ENCODE measurements at regions not wholly inside any gene's neighbourhood (a gene's known extent, or its start where the extent isn't known, plus 50 kb on each side); places are given as distances from the start of the nearest gene placed in this dataset.

- no peak for TF ChIP-seq CTCF (IDR thresholded peaks at IDR 0.05)
- ATAC-seq (ENCODE audit: low FRiP score) = no peak
- no peak for DNase-seq (ENCODE audit: low spot score)
These were observed 223.7 kb downstream of the ACKR3 start for GRCh38 chr2:236793023-236794011.

DNA sequence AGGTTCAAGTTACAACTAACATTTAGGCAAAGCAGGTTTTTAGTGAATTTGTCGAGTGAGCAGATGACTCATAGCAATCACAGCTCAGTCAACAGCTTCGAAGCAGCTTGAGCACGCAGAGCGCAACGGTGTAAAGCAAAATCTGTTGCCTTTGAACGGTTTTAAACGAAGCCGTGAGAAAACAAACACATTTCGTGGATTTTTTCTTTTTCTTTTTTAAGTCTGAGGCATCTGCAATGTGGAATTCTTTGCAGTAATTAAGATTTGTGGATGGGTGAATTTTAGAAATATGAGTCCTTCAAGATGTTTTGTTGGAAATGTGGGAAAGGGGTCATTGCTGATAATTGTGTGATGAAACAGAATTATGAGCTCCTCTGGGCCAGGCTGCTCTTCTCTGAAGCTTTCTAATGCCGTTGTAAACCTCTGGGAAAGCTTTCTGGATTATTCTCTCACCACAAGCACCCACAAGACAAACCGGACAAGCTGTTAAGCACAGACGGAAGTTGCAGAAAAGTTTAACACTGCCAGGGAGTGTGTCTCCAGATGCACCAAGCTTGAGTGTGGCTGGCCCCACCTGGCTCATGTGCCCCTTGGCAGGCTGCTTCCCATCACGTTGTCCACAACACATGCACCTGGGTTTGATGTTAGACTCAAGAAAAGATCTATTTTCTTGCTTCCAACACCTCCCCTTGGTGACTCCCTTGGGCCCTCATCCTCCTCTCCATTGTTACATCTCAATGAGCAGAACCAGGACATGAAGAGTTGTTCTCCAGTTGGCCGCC lies 224.7 kb downstream of the ACKR3 start:
- no peak for ATAC-seq (ENCODE audit: low FRiP score)
- no peak for TF ChIP-seq CTCF (IDR thresholded peaks at IDR 0.05)
- DNase-seq (ENCODE audit: low spot score) = no peak

DNA sequence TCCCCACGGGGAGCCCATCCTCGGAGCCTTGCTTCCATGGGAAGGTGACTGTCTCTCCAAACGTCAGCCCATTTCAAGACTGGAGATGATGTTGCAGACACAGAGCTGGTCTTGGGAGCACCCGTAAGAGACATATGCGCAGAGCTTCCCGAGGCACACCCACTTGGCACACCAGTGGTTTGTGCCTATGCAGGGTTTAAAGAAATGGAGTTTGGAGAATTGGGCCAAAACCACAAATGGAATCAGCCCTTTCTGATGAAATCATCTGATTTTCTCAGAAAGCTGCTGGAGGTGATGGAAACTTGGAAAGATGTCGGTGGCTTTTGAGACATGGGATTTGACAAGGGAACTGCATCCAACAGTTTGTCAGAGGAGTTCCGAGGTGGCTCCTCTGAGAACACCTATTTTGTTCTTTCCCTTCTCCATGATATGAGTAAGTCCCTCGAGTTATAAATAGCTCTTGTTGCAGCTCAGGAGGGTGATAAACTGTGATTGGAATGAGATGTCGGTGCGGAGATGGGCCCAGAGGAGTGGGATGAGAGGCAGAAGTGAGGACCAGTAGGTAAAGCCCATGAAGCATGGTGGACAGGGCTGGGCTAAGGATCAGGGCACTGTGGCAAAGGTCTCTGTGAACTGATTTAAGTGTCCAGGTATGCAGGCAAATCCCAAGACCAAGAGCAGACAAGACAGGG lies 225.7 kb downstream of the ACKR3 start:
- DNase-seq (ENCODE audit: low spot score) (no peak), ATAC-seq (ENCODE audit: low FRiP score) (no peak)
- no peak for TF ChIP-seq CTCF (IDR thresholded peaks at IDR 0.05)

DNA sequence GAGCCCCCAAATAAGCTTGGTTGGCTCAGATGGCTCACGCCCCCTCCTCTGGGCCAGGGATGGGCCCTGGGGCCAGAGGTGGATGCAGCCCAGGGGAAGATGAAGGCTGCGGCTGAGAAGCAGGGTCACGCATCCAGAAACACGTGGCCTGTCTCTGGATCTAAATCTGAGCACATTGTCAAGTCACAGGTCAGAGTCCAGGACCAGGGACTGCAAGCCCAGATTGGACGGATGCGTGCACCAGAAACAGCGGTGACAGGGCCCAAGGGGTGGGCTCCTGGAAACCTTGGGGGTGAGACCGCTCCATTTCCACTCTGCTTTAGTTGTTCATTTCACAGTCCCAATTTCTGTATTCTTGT lies 226.2 kb downstream of the ACKR3 start:
- DNase-seq (ENCODE audit: low spot score) (no peak), ATAC-seq (ENCODE audit: low FRiP score) (no peak)
- no peak for TF ChIP-seq CTCF (IDR thresholded peaks at IDR 0.05)

DNA sequence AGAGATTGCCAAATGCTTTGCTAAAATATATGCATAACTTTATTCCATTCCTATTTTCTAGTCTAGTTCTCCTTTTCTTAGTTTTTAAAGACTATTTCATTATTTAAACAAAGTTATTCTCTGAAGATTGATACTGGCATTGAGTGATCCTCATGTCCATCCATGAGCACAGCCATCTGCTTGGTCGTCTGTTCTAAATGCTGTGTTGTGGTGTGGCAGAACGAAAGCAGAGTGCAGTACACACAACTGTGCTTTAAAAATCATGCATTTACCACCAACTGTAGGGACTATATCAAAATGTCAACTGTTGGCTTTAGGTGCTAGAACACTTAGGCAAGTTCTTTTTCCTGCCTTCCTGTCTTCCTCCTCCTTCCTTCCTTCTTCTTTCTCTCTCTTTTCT lies 226.6 kb downstream of the ACKR3 start:
- TF ChIP-seq CTCF (IDR thresholded peaks at IDR 0.05) = no peak
- ATAC-seq (ENCODE audit: low FRiP score) (no peak), DNase-seq (ENCODE audit: low spot score) (no peak)

GRCh38 chr2:236797411-236797810 lies 227.8 kb downstream of the ACKR3 start:
- no peak for DNase-seq (ENCODE audit: low spot score)
- no peak for ATAC-seq (ENCODE audit: low FRiP score)
- TF ChIP-seq CTCF (IDR thresholded peaks at IDR 0.05) = no peak
